GM12874 (cell line): ENCODE measurements at regions not wholly inside any gene's neighbourhood (a gene's known extent, or its start where the extent isn't known, plus 50 kb on each side); places are given as distances from the start of the nearest gene placed in this dataset.

Source experiments
- CTCF ChIP-seq: IDR thresholded peaks from 2 replicates; pipeline ENCODE4 v1.5.1; 2011; ENCODE audit warnings: low read depth, mild to moderate bottlenecking, control low read depth, low read length, moderate library complexity; ENCODE audit not compliant: insufficient read depth

DNA sequence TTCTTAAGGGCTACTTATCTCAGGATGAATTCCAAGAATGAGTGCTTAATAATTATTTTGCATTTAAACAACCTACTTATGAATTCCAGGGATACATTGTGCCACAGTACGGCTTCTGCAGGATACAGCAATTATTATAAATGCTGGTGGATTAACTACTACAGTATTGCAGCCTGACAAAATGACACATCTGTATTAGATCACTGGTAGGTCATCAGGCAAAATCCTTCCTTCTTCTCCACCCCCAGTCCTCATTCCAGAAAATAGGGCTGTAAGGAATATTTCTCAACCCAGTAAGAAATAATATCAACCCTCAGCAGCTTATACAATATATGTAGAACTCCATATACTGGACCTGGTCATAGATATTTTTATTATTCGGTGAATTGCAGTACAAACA is 79.3 kb upstream of the RORA start:
- TF ChIP-seq CTCF = no peak

GRCh38 chr15:61307474-61307873 is 78.4 kb upstream of the RORA start:
- no peak for TF ChIP-seq CTCF

DNA sequence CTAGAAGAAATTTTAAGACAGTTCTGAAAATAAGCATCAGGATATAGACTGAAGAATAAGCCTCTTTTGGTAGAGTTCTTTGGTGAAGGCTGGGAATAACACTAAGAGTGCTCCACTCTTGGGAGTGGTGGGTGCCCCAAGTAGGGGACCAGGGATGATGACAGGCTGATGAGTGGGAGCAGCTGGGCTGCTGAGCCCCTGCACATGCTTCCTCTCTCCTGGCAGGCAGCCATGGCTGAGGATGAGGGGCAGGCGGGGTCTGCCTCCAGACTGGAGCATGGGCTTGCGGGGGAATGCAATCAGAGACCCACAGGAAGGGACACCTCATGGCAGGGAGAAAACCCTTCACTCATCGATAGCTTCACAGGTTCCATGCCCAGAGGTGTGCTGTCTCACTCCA is 72.6 kb upstream of the RORA start:
- TF ChIP-seq CTCF = no peak

DNA sequence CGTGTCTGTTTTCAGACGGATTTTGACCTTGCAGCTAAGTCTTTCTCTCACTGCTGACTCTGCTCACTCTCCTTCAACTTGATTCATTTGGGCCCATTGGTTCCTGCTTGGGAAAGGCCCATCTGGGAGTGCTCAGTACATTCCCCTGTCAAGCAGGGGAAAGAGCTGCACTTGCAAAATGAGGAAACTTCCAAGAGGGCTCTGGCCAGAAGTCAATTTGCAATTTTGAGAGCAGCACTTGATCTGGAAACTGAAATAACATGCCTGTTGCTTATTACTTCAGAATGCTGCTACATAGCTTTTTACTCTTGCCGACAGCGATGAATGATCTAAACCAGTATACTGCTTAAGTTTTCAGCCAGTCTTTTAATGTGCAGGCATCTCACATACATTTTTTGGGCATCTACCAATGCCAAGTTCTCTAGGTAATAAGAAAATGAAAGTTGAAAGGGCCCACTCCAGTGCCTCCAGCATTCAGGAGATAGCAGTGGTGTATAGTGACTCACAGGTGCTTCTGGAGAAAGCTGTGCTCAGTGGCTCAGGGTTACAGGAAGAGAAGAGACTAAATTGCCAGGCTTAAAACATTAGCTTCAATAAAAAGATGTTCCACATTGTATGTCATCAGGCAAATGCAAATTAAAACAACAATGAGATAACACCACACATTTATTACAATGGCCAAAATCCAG is 70.1 kb upstream of the RORA start:
- no peak for TF ChIP-seq CTCF

DNA sequence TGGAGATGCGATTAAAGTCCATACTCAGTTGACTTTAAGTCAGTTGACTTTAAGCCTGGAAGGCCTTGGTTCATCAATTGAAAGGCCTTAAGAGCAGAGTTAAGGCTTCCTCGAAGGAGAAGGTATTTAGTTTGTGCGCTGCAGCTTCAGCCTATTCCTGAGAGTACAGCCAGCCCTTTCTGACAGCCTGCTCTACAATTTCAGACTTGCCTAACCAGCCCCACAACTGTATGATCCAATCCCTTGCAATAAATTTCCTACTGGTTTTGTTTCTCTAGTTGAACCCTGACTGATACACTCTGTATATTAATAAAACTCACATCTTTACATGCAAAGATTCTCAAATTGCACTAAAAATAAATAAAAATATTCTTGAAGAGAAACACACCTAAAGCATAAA is 66.1 kb upstream of the RORA start:
- no peak for TF ChIP-seq CTCF

- no peak for TF ChIP-seq CTCF
Observed at GRCh38 chr15:61282661-61283060, 53.6 kb upstream of the RORA start.

DNA sequence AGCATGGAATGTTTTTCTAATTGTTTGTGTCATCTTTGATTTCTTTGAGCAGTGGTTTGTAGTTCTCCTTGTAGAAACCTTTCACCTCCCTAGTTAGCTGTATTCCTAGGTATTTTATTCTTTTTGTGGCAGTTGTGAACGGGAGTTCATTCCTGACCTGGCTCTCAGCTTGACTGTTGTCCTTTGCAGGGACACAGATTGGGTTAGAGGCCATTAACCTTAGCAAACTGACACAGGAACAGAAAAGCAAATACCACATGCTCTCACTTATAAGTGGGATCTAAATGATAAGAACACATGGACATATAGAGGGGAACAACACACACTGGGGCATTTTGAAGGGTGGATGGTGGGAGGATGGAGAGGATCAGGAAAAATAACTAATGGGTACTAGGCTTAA is 52.2 kb upstream of the RORA start:
- TF ChIP-seq CTCF = no peak
